ENCODE measurements at regions not wholly inside any gene's neighbourhood (a gene's known extent, or its start where the extent isn't known, plus 50 kb on each side); places are given as distances from the start of the nearest gene placed in this dataset.

GRCh38 chrX:5537098-5537497 is 691.6 kb downstream of the NLGN4X start:
- TF ChIP-seq GATA2 (CRISPR knock-in tag; IDR thresholded peaks at IDR 0.05) (no peak), POLR2AphosphoS5 (IDR thresholded peaks at IDR 0.05; ENCODE audit: low read depth, low read length) (no peak), YY1 (IDR thresholded peaks at IDR 0.05; ENCODE audit: low read depth) (no peak), JUND (IDR thresholded peaks at IDR 0.05) (no peak), RXRA (IDR thresholded peaks at IDR 0.05; ENCODE audit: borderline replicate concordance, low read depth) (no peak), EZH2phosphoT487 (IDR thresholded peaks at IDR 0.05; ENCODE audit: borderline replicate concordance, low read depth) (no peak), TAF1 (IDR thresholded peaks at IDR 0.05; ENCODE audit: borderline replicate concordance, low read depth, low read length) (no peak), TCF12 (IDR thresholded peaks at IDR 0.05) (no peak), NFIC (IDR thresholded peaks at IDR 0.05; ENCODE audit: borderline replicate concordance) (no peak)
- TF ChIP-seq, protein P1, sequence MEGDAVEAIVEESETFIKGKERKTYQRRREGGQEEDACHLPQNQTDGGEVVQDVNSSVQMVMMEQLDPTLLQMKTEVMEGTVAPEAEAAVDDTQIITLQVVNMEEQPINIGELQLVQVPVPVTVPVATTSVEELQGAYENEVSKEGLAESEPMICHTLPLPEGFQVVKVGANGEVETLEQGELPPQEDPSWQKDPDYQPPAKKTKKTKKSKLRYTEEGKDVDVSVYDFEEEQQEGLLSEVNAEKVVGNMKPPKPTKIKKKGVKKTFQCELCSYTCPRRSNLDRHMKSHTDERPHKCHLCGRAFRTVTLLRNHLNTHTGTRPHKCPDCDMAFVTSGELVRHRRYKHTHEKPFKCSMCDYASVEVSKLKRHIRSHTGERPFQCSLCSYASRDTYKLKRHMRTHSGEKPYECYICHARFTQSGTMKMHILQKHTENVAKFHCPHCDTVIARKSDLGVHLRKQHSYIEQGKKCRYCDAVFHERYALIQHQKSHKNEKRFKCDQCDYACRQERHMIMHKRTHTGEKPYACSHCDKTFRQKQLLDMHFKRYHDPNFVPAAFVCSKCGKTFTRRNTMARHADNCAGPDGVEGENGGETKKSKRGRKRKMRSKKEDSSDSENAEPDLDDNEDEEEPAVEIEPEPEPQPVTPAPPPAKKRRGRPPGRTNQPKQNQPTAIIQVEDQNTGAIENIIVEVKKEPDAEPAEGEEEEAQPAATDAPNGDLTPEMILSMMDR (IDR thresholded peaks at IDR 0.05), result no peak
- TF ChIP-seq, protein P2, sequence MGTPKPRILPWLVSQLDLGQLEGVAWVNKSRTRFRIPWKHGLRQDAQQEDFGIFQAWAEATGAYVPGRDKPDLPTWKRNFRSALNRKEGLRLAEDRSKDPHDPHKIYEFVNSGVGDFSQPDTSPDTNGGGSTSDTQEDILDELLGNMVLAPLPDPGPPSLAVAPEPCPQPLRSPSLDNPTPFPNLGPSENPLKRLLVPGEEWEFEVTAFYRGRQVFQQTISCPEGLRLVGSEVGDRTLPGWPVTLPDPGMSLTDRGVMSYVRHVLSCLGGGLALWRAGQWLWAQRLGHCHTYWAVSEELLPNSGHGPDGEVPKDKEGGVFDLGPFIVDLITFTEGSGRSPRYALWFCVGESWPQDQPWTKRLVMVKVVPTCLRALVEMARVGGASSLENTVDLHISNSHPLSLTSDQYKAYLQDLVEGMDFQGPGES (IDR thresholded peaks at IDR 0.05; ENCODE audit: low read depth, low read length), result no peak
- TF ChIP-seq, protein P3, sequence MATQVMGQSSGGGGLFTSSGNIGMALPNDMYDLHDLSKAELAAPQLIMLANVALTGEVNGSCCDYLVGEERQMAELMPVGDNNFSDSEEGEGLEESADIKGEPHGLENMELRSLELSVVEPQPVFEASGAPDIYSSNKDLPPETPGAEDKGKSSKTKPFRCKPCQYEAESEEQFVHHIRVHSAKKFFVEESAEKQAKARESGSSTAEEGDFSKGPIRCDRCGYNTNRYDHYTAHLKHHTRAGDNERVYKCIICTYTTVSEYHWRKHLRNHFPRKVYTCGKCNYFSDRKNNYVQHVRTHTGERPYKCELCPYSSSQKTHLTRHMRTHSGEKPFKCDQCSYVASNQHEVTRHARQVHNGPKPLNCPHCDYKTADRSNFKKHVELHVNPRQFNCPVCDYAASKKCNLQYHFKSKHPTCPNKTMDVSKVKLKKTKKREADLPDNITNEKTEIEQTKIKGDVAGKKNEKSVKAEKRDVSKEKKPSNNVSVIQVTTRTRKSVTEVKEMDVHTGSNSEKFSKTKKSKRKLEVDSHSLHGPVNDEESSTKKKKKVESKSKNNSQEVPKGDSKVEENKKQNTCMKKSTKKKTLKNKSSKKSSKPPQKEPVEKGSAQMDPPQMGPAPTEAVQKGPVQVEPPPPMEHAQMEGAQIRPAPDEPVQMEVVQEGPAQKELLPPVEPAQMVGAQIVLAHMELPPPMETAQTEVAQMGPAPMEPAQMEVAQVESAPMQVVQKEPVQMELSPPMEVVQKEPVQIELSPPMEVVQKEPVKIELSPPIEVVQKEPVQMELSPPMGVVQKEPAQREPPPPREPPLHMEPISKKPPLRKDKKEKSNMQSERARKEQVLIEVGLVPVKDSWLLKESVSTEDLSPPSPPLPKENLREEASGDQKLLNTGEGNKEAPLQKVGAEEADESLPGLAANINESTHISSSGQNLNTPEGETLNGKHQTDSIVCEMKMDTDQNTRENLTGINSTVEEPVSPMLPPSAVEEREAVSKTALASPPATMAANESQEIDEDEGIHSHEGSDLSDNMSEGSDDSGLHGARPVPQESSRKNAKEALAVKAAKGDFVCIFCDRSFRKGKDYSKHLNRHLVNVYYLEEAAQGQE (IDR thresholded peaks at IDR 0.05; ENCODE audit: low read depth, low read length), result no peak
- TF ChIP-seq, protein P4, sequence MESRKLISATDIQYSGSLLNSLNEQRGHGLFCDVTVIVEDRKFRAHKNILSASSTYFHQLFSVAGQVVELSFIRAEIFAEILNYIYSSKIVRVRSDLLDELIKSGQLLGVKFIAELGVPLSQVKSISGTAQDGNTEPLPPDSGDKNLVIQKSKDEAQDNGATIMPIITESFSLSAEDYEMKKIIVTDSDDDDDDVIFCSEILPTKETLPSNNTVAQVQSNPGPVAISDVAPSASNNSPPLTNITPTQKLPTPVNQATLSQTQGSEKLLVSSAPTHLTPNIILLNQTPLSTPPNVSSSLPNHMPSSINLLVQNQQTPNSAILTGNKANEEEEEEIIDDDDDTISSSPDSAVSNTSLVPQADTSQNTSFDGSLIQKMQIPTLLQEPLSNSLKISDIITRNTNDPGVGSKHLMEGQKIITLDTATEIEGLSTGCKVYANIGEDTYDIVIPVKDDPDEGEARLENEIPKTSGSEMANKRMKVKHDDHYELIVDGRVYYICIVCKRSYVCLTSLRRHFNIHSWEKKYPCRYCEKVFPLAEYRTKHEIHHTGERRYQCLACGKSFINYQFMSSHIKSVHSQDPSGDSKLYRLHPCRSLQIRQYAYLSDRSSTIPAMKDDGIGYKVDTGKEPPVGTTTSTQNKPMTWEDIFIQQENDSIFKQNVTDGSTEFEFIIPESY (IDR thresholded peaks at IDR 0.05; ENCODE audit: borderline replicate concordance, low read depth), result no peak

Measured in SK-N-SH (cell line).